H1 (cell line): ENCODE measurements at regions not wholly inside any gene's neighbourhood (a gene's known extent, or its start where the extent isn't known, plus 50 kb on each side); places are given as distances from the start of the nearest gene placed in this dataset.

Source experiments
- CTCF ChIA-PET: fragments of 300-600 bp; sonication (Branson Sonifier 250); formaldehyde crosslinking; loops from one replicate; lab custom pipeline; 2021; ENCODE audit not compliant: partially characterized antibody; lab: Charles Lee
- POLR2A ChIA-PET: fragments of 300-600 bp; sonication (Branson Sonifier 250); formaldehyde crosslinking; loops from one replicate; lab custom pipeline; 2021; ENCODE audit warnings: inconsistent platforms; ENCODE audit not compliant: partially characterized antibody; lab: Charles Lee
- DNase-seq, 2 experiments: peaks; one replicate each; pipeline versions ENCODE4 v3.0.0 to v3.0.0-alpha.2; 2010 to 2022; ENCODE audit warnings: low spot score in 2 of 2, low read depth in 1 of 2, mixed read lengths in 1 of 2
- FAIRE-seq: peaks from 2 replicates; lab custom pipeline; 2011; peaks lifted over from hg19 to GRCh38; lab: Jason Lieb, UNC
- H2AFZ ChIP-seq: 2 replicates; pipeline ENCODE4 v1.8.1; 2012; ENCODE audit warnings: low read length, inconsistent platforms
- H2AK5ac ChIP-seq: 2 replicates; pipeline ENCODE4 v1.6.1; 2013; ENCODE audit warnings: low read depth, low read length
- H2BK120ac ChIP-seq: replicated peaks from 2 replicates; pipeline ENCODE3; 2013; ENCODE audit warnings: low read depth, low read length, inconsistent platforms
- H2BK12ac ChIP-seq: 2 replicates; pipeline ENCODE4 v1.6.1; 2013; ENCODE audit warnings: low read depth, low read length
- H2BK15ac ChIP-seq: 2 replicates; pipeline ENCODE4 v1.6.1; 2013; ENCODE audit warnings: low read length
- H2BK20ac ChIP-seq: 2 replicates; pipeline ENCODE4 v1.6.1; 2013; ENCODE audit warnings: low read length
- H2BK5ac ChIP-seq: 2 replicates; pipeline ENCODE4 v1.6.1; 2013; ENCODE audit warnings: low read depth, low read length
- H3K14ac ChIP-seq: 2 replicates; pipeline ENCODE4 v1.6.1; 2013; ENCODE audit warnings: inconsistent platforms; ENCODE audit not compliant: insufficient read length
- H3K18ac ChIP-seq: 2 replicates; pipeline ENCODE4 v1.6.1; 2013; ENCODE audit warnings: low read length; ENCODE audit errors: extremely low read depth
- H3K23ac ChIP-seq: 2 replicates; pipeline ENCODE4 v1.6.1; 2013; ENCODE audit warnings: inconsistent platforms; ENCODE audit not compliant: insufficient read length
- H3K23me2 ChIP-seq: 2 replicates; pipeline ENCODE4 v1.6.1; 2013; ENCODE audit warnings: low read depth, low read length
- H3K27ac ChIP-seq: 2 replicates; pipeline ENCODE4 v1.6.1; 2011; ENCODE audit warnings: low read depth, low read length, inconsistent platforms
- H3K27me3 ChIP-seq, 4 experiments: replicated peaks in 1 of 4; 1 replicate in 1 of 4; 2 replicates in 3 of 4; pipeline versions ENCODE4 v1.6.1 to v1.8.1; 2011 to 2013; ENCODE audit warnings: low read length in 3 of 4, mild to moderate bottlenecking in 3 of 4, inconsistent platforms in 2 of 4, mixed read lengths in 2 of 4, moderate library complexity in 1 of 4; ENCODE audit not compliant: control insufficient read depth in 3 of 4, insufficient read depth in 3 of 4; ENCODE audit errors: extremely low read depth in 1 of 4
- H3K36me3 ChIP-seq, 4 experiments: 2 replicates each; pipeline versions ENCODE4 v1.6.1 to v1.8.1; 2011 to 2013; ENCODE audit warnings: mild to moderate bottlenecking in 4 of 4, low read length in 3 of 4, moderate library complexity in 2 of 4, control low read depth in 1 of 4, inconsistent platforms in 1 of 4; ENCODE audit not compliant: insufficient read depth in 4 of 4, control insufficient read depth in 2 of 4
- H3K4ac ChIP-seq: replicated peaks from 2 replicates; pipeline ENCODE3; 2013; ENCODE audit warnings: low read length, low read depth, mixed read lengths, inconsistent platforms; ENCODE audit not compliant: insufficient read length
- H3K4me1 ChIP-seq, 4 experiments: replicated peaks in 1 of 4; 1 replicate in 1 of 4; 2 replicates in 3 of 4; pipeline versions ENCODE4 v1.6.1 to v1.8.1; 2011 to 2013; ENCODE audit warnings: low read length in 3 of 4, inconsistent platforms in 2 of 4, mixed read lengths in 1 of 4; ENCODE audit not compliant: insufficient read depth in 4 of 4, control insufficient read depth in 3 of 4
- H3K4me2 ChIP-seq, 2 experiments: 2 replicates each; pipeline versions ENCODE4 v1.6.1 to v1.8.1; 2011 to 2013; ENCODE audit warnings: low read depth in 2 of 2, low read length in 2 of 2, control low read depth in 1 of 2, inconsistent platforms in 1 of 2, mild to moderate bottlenecking in 1 of 2; ENCODE audit not compliant: insufficient read depth in 1 of 2
- H3K4me3 ChIP-seq, 4 experiments: fragments of 200-600, 300-600 bp in 1 of 4; sonication (generic), shearing (Covaris generic), sonication (Bioruptor Twin) in 1 of 4; 2 replicates each; pipeline versions ENCODE4 v1.5.1 to v1.8.1; 2011 to 2016; ENCODE audit warnings: low read length in 4 of 4, low read depth in 3 of 4, control low read depth in 2 of 4, inconsistent platforms in 2 of 4, mild to moderate bottlenecking in 2 of 4, mixed read lengths in 1 of 4, moderate library complexity in 1 of 4; ENCODE audit not compliant: insufficient read depth in 2 of 4; ENCODE audit errors: extremely low read depth in 1 of 4
- H3K56ac ChIP-seq: replicated peaks from 2 replicates; pipeline ENCODE3; 2013; ENCODE audit warnings: low read depth, mild to moderate bottlenecking, mixed read lengths, low read length, inconsistent platforms; ENCODE audit not compliant: insufficient read length
- H3K79me1 ChIP-seq: 2 replicates; pipeline ENCODE4 v1.6.1; 2013; ENCODE audit warnings: low read depth, low read length, control low read depth
- H3K79me2 ChIP-seq, 2 experiments: 2 replicates each; pipeline versions ENCODE4 v1.6.1 to v1.8.1; 2012 to 2013; ENCODE audit warnings: low read length in 2 of 2, mild to moderate bottlenecking in 2 of 2, inconsistent platforms in 1 of 2; ENCODE audit not compliant: insufficient read depth in 2 of 2, control insufficient read depth in 1 of 2
- H3K9ac ChIP-seq, 4 experiments: replicated peaks in 1 of 4; 1 replicate in 1 of 4; 2 replicates in 3 of 4; pipeline versions ENCODE4 v1.6.1 to v1.8.1; 2011 to 2013; ENCODE audit warnings: low read depth in 3 of 4, low read length in 3 of 4, control low read depth in 2 of 4, mild to moderate bottlenecking in 2 of 4, moderate library complexity in 2 of 4, inconsistent platforms in 1 of 4; ENCODE audit errors: extremely low read depth in 1 of 4
- H3K9me3 ChIP-seq, 2 experiments: 2 replicates each; pipeline versions ENCODE4 v1.6.1 to v1.8.1; 2012 to 2013; ENCODE audit warnings: mild to moderate bottlenecking in 2 of 2, moderate library complexity in 2 of 2, control low read depth in 1 of 2, inconsistent platforms in 1 of 2, low read depth in 1 of 2, low read length in 1 of 2, mixed read lengths in 1 of 2; ENCODE audit not compliant: insufficient read depth in 2 of 2
- H4K20me1 ChIP-seq, 2 experiments: replicated peaks in 1 of 2; 2 replicates each; pipeline versions ENCODE3 to v1.8.1; 2011 to 2013; ENCODE audit warnings: inconsistent platforms in 2 of 2, low read length in 2 of 2, mild to moderate bottlenecking in 1 of 2; ENCODE audit not compliant: insufficient read depth in 2 of 2, control insufficient read depth in 1 of 2
- H4K5ac ChIP-seq: 2 replicates; pipeline ENCODE4 v1.6.1; 2013; ENCODE audit warnings: low read length, low read depth, mixed read lengths, inconsistent platforms; ENCODE audit not compliant: insufficient read length
- H4K8ac ChIP-seq: 2 replicates; pipeline ENCODE4 v1.8.0; 2013; ENCODE audit warnings: mild to moderate bottlenecking, moderate library complexity, low read length, inconsistent platforms; ENCODE audit not compliant: insufficient read depth; ENCODE audit errors: extremely low read depth
- H4K91ac ChIP-seq: replicated peaks from 2 replicates; pipeline ENCODE3; 2013; ENCODE audit warnings: low read length, mixed read lengths, inconsistent platforms; ENCODE audit not compliant: insufficient read length
- CBX8 ChIP-seq: fragments of 300-800, 300-1000 bp; sonication (generic); IDR thresholded peaks from 2 replicates; pipeline ENCODE4 v1.7.1; 2016; ENCODE audit warnings: low read depth, low read length, borderline replicate concordance
- EP300 ChIP-seq, 2 experiments: IDR thresholded peaks; 1 replicate in 1 of 2; 2 replicates in 1 of 2; pipeline ENCODE4 v1.6.1; 2011 to 2012; ENCODE audit warnings: low read depth in 2 of 2, low read length in 2 of 2, mild to moderate bottlenecking in 2 of 2, borderline replicate concordance in 1 of 2, inconsistent platforms in 1 of 2, moderate library complexity in 1 of 2
- FOSL1 ChIP-seq: IDR thresholded peaks from 2 replicates; pipeline ENCODE4 v1.6.1; 2011; ENCODE audit warnings: mild to moderate bottlenecking, low read depth, low read length, moderate library complexity; ENCODE audit not compliant: insufficient read depth
- GTF2F1 ChIP-seq: IDR thresholded peaks from 2 replicates; pipeline ENCODE4 v1.6.1; 2012; ENCODE audit warnings: low read depth, low read length, improper control_type of control experiment, borderline replicate concordance
- POLR2A ChIP-seq, 2 experiments: IDR thresholded peaks; 1 replicate in 1 of 2; 2 replicates in 1 of 2; pipeline ENCODE4 v1.6.1; 2011; ENCODE audit warnings: low read depth in 2 of 2, low read length in 2 of 2, mild to moderate bottlenecking in 2 of 2; ENCODE audit errors: control extremely low read depth in 1 of 2
- SAP30 ChIP-seq: fragments of 300-600 bp; sonication (generic); IDR thresholded peaks from 2 replicates; pipeline ENCODE4 v1.7.1; 2012; ENCODE audit warnings: low read length, moderate library complexity, mild to moderate bottlenecking, inconsistent platforms; ENCODE audit not compliant: insufficient read depth, insufficient replicate concordance
- SP2 ChIP-seq: IDR thresholded peaks from 2 replicates; pipeline ENCODE4 v1.6.1; 2012; ENCODE audit warnings: mild to moderate bottlenecking, low read length, inconsistent platforms
- WGBS, 2 experiments: shearing (Covaris generic) in 1 of 2; methylation state at CpG; one replicate each; pipeline versions ENCODE4 v1.1.6 to v1.1.7; 2013 to 2015; ENCODE audit warnings: low lambda C conversion rate in 2 of 2, mixed read lengths in 2 of 2, inconsistent platforms in 1 of 2, low coverage in 1 of 2, missing lambda C conversion rate in 1 of 2; ENCODE audit not compliant: insufficient replicate concordance in 2 of 2, insufficient coverage in 1 of 2, insufficient read length in 1 of 2; ENCODE audit errors: extremely low coverage in 1 of 2, missing lambda C conversion rate in 1 of 2; 5-methylcytosine and 5-hydroxymethylcytosine counted together

GRCh38 chr10:28981007-28981406, 303.7 kb downstream of the BAMBI start:
- H3K23me2 ChIP-seq, result no peaks in the 10 kb centered on the region
- ChIA-PET CTCF (interaction anchor here (0.5 to 2.0 kb wide), 4 partner anchors 11 to 42 kb away, joined by 3 to 6 read pairs (median 5); no protein-coding TSS in a partner anchor), POLR2A (no interaction called here)
- FAIRE-seq, result no peak
- H3K4me3 ChIP-seq, result no peak overlapping the region
- no peak overlapping the region for H3K18ac ChIP-seq
- H3K14ac ChIP-seq, result no peak overlapping the region
- no peak overlapping the region for H2AK5ac ChIP-seq
- H3K56ac ChIP-seq, result no peak overlapping the region
- no peak overlapping the region for H2BK5ac ChIP-seq
- no peak overlapping the region for H3K23ac ChIP-seq
- H3K4me1 ChIP-seq, result no peaks in the 10 kb centered on the region
- no peak overlapping the region for H4K5ac ChIP-seq
- DNase-seq, result no peak
- no peak overlapping the region for H3K4ac ChIP-seq
- H2BK12ac ChIP-seq, result no peak overlapping the region
- H3K27ac ChIP-seq, result no peak overlapping the region
- no peak overlapping the region for H2BK120ac ChIP-seq
- H4K20me1 ChIP-seq, result no peaks in the 10 kb centered on the region
- WGBS, 2 experiments, result 87% methylated on average over 3 of the region's 3 CpGs; no CpG with 5 or more reads in 1 of the 2 experiments
- H2BK20ac ChIP-seq, result no peak overlapping the region
- H2BK15ac ChIP-seq, result no peak overlapping the region
- no peak overlapping the region for H3K4me2 ChIP-seq
- no peaks in the 10 kb centered on the region for H3K9me3 ChIP-seq
- no peaks in the 10 kb centered on the region for H3K27me3 ChIP-seq
- H2AFZ ChIP-seq, result no peak overlapping the region
- H3K79me1 ChIP-seq, result no peaks in the 10 kb centered on the region
- no peaks in the 10 kb centered on the region for H3K79me2 ChIP-seq
- H4K91ac ChIP-seq, result no peak overlapping the region
- H3K36me3 ChIP-seq, result no peaks in the 10 kb centered on the region
- TF ChIP-seq SAP30, result no peak
- no peak for TF ChIP-seq SP2
- TF ChIP-seq CBX8, result no peak
- TF ChIP-seq POLR2A (IDR thresholded peaks at IDR 0.05; ENCODE audit: control extremely low read depth in 1 of 2, low read depth in 2 of 2, low read length in 2 of 2), result no peak
- TF ChIP-seq GTF2F1, result no peak
- TF ChIP-seq FOSL1, result no peak
- TF ChIP-seq EP300 (IDR thresholded peaks at IDR 0.05; ENCODE audit: borderline replicate concordance in 1 of 2, low read depth in 2 of 2, low read length in 2 of 2), result no peak
- H3K9ac ChIP-seq, result no peak overlapping the region
- H4K8ac ChIP-seq, result no peak overlapping the region
